ENCODE measurements at regions not wholly inside any gene's neighbourhood (a gene's known extent, or its start where the extent isn't known, plus 50 kb on each side); places are given as distances from the start of the nearest gene placed in this dataset.
"Not testable (repeated sequence)": the region's sequence is repeated elsewhere in the genome, so short reads cannot be mapped to it uniquely, and the experiment has no call there.

- H3K36me3 Mint-ChIP-seq (ENCODE audit: low read depth): no peaks in the 10 kb centered on the region
- intact Hi-C loops (cut with micrococcal nuclease): no loop called here
- H3K4me1 Mint-ChIP-seq: peaks cover 26% of the 10 kb centered on the region
- peaks cover 5% of the 10 kb centered on the region for H3K9me3 Mint-ChIP-seq
- peaks cover 3% of the 10 kb centered on the region for H3K27me3 Mint-ChIP-seq
- no peak for DNase-seq
- H3K4me3 Mint-ChIP-seq: no peak overlapping the region
- no peak overlapping the region for H3K27ac Mint-ChIP-seq
Measured at GRCh38 chr17:37824534-37825485, 80.0 kb upstream of the HNF1B start.

- no peak for DNase-seq
- intact Hi-C loops (cut with micrococcal nuclease): no loop called here
- Mint-ChIP-seq H3K4me1 (peaks cover 28% of the 10 kb centered on the region), H3K36me3 (ENCODE audit: low read depth) (no peaks in the 10 kb centered on the region), H3K9me3 (peaks cover 5% of the 10 kb centered on the region), H3K27ac (no peak overlapping the region), H3K4me3 (no peak overlapping the region), H3K27me3 (peaks cover 3% of the 10 kb centered on the region)
Measured at GRCh38 chr17:37823996-37824395, 79.1 kb upstream of the HNF1B start.

DNA sequence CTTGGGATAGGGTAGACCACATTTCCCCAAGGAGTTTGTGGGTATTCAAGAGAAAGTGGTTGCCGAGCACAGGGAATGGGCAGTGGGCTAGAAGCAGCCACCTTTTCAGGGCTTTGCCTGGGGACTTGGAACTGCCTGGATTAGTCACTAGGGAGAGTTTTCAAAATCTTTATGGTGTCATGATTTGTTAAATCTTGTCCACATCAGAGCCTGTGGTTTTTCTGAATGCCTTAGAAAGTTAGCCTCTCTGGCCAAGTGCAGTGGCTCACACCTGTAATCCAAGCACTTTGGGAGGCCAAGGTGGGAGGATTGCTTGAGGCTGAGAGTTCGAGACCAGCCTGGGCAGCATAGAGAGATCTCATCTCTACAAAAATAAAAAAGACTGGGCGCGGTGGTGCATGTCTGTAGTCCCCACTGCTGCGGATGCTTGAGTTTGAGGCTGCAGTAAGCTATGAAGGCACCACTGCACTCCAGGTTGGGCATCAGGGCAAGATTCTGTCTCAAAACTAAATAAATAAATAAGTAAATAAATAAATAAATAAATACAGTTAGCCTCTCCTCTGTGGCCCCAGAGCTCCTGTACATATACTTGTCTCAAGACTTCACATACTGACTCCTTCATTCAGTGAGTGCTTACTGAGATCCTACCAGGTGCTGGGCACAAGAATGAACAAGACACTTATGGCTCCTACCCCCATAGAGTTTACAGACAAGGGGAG lies 76.3 kb upstream of the HNF1B start:
- peaks cover 5% of the 10 kb centered on the region for H3K27me3 Mint-ChIP-seq
- intact Hi-C loops (cut with micrococcal nuclease): no loop called here
- peaks cover 5% of the 10 kb centered on the region for H3K9me3 Mint-ChIP-seq
- DNase-seq: no peak
- H3K4me3 Mint-ChIP-seq: no peak overlapping the region
- peaks cover 18% of the 10 kb centered on the region for H3K4me1 Mint-ChIP-seq
- H3K27ac Mint-ChIP-seq: no peak overlapping the region
- H3K36me3 Mint-ChIP-seq (ENCODE audit: low read depth): no peaks in the 10 kb centered on the region

DNA sequence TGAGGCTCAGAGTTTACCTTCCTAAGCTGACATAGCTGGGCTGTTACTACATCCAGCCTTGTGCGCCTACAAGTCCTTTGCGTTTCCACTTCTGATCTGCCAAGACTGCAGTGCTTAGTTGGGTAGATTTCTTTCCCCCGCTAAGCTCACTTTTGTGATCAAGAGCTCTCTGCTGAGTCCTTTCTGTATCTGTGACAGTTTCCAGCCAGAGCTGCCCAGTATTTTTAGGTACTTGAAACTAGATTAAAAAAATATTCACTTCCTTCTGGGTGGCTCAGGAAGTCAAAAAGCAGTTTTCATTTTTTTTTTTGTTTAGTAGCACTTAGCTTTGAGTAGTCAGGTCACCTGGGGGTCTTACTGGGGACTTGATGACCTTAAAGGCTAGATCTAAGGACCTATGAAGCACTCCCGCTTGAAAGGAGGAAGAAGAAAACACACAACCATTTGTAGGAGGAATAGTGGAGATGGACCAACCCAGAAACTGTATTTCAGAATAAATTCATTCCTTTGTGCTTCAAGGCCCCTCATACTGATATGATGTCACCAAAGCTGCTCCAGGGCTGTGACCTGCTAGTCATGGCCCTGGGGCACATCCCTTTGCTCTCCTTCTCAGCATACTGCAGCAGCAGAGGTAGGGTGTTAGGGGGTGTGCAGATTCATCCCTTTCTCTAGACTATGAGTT lies 75.6 kb upstream of the HNF1B start:
- H3K27ac Mint-ChIP-seq: no peak overlapping the region
- H3K4me1 Mint-ChIP-seq: peaks cover 18% of the 10 kb centered on the region
- H3K36me3 Mint-ChIP-seq (ENCODE audit: low read depth): no peaks in the 10 kb centered on the region
- no peak for DNase-seq
- intact Hi-C loops (cut with micrococcal nuclease): no loop called here
- H3K27me3 Mint-ChIP-seq: peaks cover 7% of the 10 kb centered on the region
- no peak overlapping the region for H3K4me3 Mint-ChIP-seq
- H3K9me3 Mint-ChIP-seq: no peaks in the 10 kb centered on the region

GRCh38 chr17:37818689-37819088 lies 73.8 kb upstream of the HNF1B start:
- no peak overlapping the region for H3K27ac Mint-ChIP-seq

GRCh38 chr17:37816950-37817349 lies 72.1 kb upstream of the HNF1B start:
- DNase-seq: no peak
- H3K4me3 Mint-ChIP-seq: no peak overlapping the region
- H3K27ac Mint-ChIP-seq: no peak overlapping the region
- intact Hi-C loops (cut with micrococcal nuclease): loop anchor here (1.0 to 5.0 kb wide), 2 partner anchors 116 to 210 kb away; partner anchors contain the start of gene SYNRG
- no peaks in the 10 kb centered on the region for H3K36me3 Mint-ChIP-seq (ENCODE audit: low read depth)
- no peaks in the 10 kb centered on the region for H3K9me3 Mint-ChIP-seq
- peaks cover 16% of the 10 kb centered on the region for H3K4me1 Mint-ChIP-seq
- H3K27me3 Mint-ChIP-seq: peaks cover 33% of the 10 kb centered on the region

More at GRCh38 chr17:37818689-37819088, 73.8 kb upstream of the HNF1B start:
- intact Hi-C loops (cut with micrococcal nuclease): loop anchor here (5.0 kb wide), 1 partner anchor 211 kb away; the partner anchor contains the start of gene SYNRG
- no peaks in the 10 kb centered on the region for H3K9me3 Mint-ChIP-seq
- H3K4me3 Mint-ChIP-seq: no peak overlapping the region
- no peaks in the 10 kb centered on the region for H3K36me3 Mint-ChIP-seq (ENCODE audit: low read depth)
- DNase-seq: no peak
- H3K27me3 Mint-ChIP-seq: peaks cover 20% of the 10 kb centered on the region
- H3K4me1 Mint-ChIP-seq: peaks cover 16% of the 10 kb centered on the region

- no peak overlapping the region for H3K27ac Mint-ChIP-seq
- peaks cover 44% of the 10 kb centered on the region for H3K27me3 Mint-ChIP-seq
- no peaks in the 10 kb centered on the region for H3K36me3 Mint-ChIP-seq (ENCODE audit: low read depth)
- H3K4me1 Mint-ChIP-seq: peaks cover 13% of the 10 kb centered on the region
- H3K9me3 Mint-ChIP-seq: no peaks in the 10 kb centered on the region
- no peak for DNase-seq
- intact Hi-C loops (cut with micrococcal nuclease): loop anchor here (5.0 kb wide), 1 partner anchor 208 kb away; the partner anchor contains the start of gene SYNRG
- no peak overlapping the region for H3K4me3 Mint-ChIP-seq
Measured at GRCh38 chr17:37815536-37815935, 70.7 kb upstream of the HNF1B start.

- Mint-ChIP-seq H3K27ac (no peak overlapping the region), H3K4me3 (no peak overlapping the region), H3K4me1 (peaks cover 6% of the 10 kb centered on the region), H3K9me3 (no peaks in the 10 kb centered on the region), H3K36me3 (ENCODE audit: low read depth) (no peaks in the 10 kb centered on the region), H3K27me3 (peaks cover 51% of the 10 kb centered on the region)
- intact Hi-C loops (cut with micrococcal nuclease): no loop called here
- no peak for DNase-seq
Measured at GRCh38 chr17:37813751-37814150, 68.9 kb upstream of the HNF1B start.

DNA sequence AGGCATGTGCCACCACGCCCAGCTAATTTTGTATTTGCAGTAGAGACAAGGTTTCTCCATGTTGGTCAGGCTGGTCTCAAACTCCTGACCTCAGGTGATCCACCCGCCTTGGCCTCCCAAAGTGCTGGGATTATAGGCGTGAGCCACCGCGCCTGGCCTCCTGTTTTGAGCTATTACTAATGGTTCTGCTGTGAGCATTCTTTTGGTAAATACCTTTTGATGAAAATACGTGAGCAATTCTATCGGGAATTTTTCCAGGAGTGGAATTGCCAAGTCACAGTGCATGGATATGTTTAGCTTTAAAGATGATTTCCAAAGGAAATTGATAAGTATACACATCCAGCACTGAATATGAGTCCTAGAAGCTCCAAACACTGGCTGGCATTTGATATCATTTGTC lies 64.0 kb upstream of the HNF1B start:
- intact Hi-C loops (cut with micrococcal nuclease); H3K9me3 Mint-ChIP-seq; H3K4me1 Mint-ChIP-seq; H3K27ac Mint-ChIP-seq; DNase-seq; H3K36me3 Mint-ChIP-seq (ENCODE audit: low read depth); H3K4me3 Mint-ChIP-seq: not testable (repeated sequence)
- H3K27me3 Mint-ChIP-seq: peaks cover 52% of the 10 kb centered on the region

DNA sequence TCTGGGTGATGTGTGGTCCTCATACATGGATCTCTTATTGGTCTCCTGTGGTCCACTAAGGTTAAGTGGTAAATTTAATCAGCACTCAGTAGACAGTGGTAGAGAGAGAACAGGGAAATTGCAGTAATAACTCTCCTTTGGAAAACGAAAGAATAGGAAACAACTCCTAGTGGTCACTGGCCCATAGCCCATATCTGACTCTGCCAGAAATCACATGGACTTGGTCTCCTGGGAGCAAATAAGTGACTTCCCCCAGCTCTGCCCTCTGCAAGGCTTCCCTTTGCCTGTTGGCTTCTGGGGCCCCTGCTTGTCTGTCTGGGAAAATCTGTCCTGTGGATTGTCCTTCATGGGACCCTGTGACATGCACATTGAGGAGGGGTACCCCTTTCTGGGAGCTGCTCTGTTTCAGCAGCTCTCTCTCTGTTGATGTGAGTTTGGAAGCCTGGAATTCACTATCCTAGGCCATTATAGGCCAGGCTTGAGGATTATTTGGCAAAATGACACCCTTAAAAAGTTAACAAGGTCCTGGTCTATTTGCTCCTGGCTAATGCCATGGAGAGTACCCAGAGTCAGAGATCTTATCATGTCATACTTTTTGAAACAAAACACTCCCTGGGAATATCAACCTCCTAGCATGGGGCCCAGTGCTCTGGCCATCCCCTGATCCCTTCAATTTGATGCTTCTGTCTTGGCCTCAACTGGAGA lies 58.0 kb upstream of the HNF1B start:
- Mint-ChIP-seq H3K4me1 (peaks cover 6% of the 10 kb centered on the region), H3K27me3 (peaks cover 21% of the 10 kb centered on the region), H3K36me3 (ENCODE audit: low read depth) (no peaks in the 10 kb centered on the region), H3K9me3 (no peaks in the 10 kb centered on the region), H3K27ac (no peak overlapping the region), H3K4me3 (no peak overlapping the region)
- no peak for DNase-seq
- intact Hi-C loops (cut with micrococcal nuclease): no loop called here

DNA sequence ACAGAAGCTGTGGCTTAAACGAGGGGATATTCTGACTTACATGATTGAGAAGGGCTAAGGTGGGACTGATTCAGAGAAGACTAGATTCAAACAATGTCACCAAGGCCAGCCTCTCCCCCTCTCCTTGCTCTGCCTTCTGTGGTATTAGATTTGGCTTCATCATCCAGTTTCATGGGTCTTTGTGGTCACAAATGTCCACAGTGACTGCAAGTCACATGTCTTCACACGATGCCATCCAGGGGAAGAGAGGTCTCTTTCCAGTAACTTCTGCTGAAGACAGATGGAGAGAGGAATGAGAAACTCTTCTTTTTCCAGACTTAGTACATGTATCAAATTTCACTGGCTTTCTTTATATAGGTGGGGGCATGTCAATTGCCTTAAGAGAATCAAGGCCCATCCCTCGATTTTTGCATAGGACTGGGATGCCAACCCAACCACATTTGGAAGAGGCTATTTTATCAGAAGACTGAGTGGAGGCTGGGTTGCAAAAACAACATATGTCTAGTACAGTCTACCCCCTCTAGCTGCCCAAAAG lies 57.3 kb upstream of the HNF1B start:
- H3K4me3 Mint-ChIP-seq: no peak overlapping the region
- peaks cover 25% of the 10 kb centered on the region for H3K27me3 Mint-ChIP-seq
- intact Hi-C loops (cut with micrococcal nuclease): no loop called here
- no peak overlapping the region for H3K27ac Mint-ChIP-seq
- no peaks in the 10 kb centered on the region for H3K36me3 Mint-ChIP-seq (ENCODE audit: low read depth)
- no peak for DNase-seq
- peaks cover 6% of the 10 kb centered on the region for H3K4me1 Mint-ChIP-seq
- H3K9me3 Mint-ChIP-seq: no peaks in the 10 kb centered on the region

DNA sequence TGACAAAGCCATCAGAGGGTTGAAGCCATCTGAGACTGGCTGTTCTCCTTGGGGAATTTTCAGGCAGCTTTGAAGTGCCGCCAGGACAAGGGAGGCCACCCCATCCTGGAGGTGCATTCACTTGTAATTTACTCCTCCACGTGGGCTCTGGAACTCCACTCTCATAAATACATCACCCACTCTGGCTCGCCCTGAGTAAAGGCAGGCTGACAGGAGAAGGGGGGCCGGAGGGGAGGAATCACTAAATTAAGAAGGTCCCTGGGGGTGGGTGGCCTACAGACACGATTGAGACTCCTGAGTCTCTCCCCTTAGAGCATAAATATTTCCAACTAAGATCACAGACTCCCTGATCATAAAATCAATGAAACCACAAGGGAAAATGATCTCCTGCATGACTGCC lies 56.3 kb upstream of the HNF1B start:
- Mint-ChIP-seq H3K27me3 (peaks cover 21% of the 10 kb centered on the region), H3K9me3 (no peaks in the 10 kb centered on the region), H3K4me1 (peaks cover 6% of the 10 kb centered on the region), H3K27ac (no peak overlapping the region), H3K36me3 (ENCODE audit: low read depth) (no peaks in the 10 kb centered on the region), H3K4me3 (no peak overlapping the region)
- DNase-seq: no peak
- intact Hi-C loops (cut with micrococcal nuclease): no loop called here

DNA sequence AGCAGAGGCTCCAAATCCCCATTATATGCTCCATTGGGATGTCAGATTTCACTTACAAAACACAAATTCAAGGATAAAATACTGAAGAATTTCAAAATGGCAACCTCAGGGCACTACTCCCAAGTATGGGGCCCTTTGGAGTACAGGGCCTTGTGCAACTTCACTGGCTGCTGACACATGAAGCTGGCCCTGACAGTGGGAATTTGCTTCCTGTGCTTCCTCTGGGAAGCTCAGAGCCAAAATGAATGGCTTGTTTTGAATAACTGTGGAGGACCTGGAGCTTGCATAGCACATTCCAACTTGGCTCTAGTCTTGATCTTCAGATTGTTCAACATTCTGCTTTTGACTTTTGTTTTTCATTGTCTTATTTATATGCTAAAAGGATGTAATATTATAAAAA lies 52.3 kb upstream of the HNF1B start:
- no peak overlapping the region for H3K4me3 Mint-ChIP-seq
- DNase-seq: no peak
- peaks cover 6% of the 10 kb centered on the region for H3K4me1 Mint-ChIP-seq
- no peaks in the 10 kb centered on the region for H3K36me3 Mint-ChIP-seq (ENCODE audit: low read depth)
- H3K9me3 Mint-ChIP-seq: no peaks in the 10 kb centered on the region
- H3K27ac Mint-ChIP-seq: no peak overlapping the region
- intact Hi-C loops (cut with micrococcal nuclease): no loop called here
- peaks cover 28% of the 10 kb centered on the region for H3K27me3 Mint-ChIP-seq

All from activated CD4-positive, alpha-beta T cell treated with anti-CD3 and anti-CD28 coated beads, Interleukin-2, amount 10 ng/mL, durations not matched to agents 24 days and 14 days (primary cell).